GM12801 (cell line): ENCODE measurements at regions not wholly inside any gene's neighbourhood (a gene's known extent, or its start where the extent isn't known, plus 50 kb on each side); places are given as distances from the start of the nearest gene placed in this dataset.

Source experiments
- TF ChIP-seq, protein P1 (sequence below): IDR thresholded peaks from one replicate; pipeline ENCODE4 v1.5.1; 2011; ENCODE audit warnings: control low read depth; ENCODE audit not compliant: insufficient read length; ENCODE audit errors: extremely low read depth

DNA sequence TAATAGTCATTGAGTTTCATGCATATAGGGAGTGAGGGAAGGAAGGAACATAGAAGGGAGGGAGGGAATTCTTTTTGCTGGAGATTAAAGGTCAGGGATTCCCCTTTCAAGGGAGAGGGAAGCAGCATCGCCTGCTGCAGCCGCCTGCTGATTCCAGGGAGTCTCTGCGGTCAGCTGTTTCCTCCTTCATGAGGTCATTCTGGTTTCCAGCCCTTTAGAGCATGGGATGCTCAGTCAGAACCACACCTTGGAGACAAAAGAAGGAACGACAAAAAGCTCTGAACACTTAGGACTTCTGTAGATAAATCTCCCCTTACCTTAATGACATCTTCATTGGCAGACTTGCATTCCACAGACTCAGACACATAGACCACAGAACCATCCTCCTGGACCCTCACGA lies 923.0 kb upstream of the TMEM132C start:
- TF ChIP-seq, protein P1, sequence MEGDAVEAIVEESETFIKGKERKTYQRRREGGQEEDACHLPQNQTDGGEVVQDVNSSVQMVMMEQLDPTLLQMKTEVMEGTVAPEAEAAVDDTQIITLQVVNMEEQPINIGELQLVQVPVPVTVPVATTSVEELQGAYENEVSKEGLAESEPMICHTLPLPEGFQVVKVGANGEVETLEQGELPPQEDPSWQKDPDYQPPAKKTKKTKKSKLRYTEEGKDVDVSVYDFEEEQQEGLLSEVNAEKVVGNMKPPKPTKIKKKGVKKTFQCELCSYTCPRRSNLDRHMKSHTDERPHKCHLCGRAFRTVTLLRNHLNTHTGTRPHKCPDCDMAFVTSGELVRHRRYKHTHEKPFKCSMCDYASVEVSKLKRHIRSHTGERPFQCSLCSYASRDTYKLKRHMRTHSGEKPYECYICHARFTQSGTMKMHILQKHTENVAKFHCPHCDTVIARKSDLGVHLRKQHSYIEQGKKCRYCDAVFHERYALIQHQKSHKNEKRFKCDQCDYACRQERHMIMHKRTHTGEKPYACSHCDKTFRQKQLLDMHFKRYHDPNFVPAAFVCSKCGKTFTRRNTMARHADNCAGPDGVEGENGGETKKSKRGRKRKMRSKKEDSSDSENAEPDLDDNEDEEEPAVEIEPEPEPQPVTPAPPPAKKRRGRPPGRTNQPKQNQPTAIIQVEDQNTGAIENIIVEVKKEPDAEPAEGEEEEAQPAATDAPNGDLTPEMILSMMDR: no peak

DNA sequence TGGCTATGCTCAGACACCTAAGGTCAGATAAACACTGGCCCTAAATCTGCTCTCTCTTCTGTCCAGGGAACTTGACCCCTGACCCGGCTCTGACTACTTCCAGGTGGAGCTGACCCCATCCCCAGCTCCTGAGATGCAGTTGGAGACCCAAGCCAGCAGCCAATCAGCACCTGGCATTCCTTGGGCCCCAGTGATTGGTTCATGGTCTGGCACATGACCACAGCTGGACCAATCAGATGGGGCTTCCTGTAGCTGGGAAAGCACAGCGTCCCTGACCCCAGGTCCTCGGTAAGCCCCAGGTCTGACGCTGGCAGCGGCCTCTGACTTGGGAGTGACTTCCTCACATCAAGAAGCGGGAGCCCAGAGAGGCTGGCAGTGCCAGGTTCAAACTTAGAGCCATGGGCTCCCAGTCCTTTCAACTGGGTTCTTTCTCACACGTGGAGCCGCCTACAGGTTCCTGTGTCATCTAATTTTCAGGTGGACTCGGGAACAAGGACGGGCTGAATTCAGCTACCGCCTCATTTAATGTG lies 915.4 kb upstream of the TMEM132C start:
- TF ChIP-seq, protein P1: no peak

DNA sequence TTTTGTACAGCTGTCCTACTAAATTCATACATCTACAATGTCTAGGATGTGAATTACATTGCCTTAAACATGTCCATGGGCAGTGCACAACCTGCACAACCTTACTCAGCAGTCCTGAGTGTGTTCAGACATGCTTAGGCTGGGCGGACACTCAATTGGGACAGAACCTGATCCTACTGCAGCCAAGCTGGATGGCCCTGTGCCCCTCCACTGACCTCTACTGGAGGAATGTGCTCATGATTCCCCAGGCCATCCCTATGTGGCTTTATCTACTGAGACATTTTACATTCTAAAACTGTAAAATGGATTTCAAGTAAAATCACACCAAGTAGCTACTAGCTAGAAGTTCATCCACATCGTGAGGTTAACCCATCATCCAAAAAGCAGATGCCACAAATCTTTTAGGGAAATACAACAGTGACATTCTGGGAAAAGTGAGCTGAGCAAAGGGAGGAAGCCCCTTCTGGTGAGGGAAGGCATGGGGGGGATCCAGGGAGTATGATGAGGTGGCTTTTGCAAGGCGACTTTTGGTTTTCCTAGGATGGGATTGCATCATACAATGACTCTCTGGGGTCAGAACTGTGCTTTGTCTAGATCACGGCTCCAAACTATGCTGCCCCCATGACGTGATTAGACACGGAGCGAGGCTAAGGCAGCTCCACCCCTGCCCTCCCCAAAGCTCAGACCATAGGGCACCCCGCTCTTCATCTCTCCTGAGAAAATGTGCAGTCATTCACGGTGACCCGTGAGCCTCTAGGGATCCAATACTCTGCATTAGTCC lies 911.7 kb upstream of the TMEM132C start:
- TF ChIP-seq, protein P1: no peak

DNA sequence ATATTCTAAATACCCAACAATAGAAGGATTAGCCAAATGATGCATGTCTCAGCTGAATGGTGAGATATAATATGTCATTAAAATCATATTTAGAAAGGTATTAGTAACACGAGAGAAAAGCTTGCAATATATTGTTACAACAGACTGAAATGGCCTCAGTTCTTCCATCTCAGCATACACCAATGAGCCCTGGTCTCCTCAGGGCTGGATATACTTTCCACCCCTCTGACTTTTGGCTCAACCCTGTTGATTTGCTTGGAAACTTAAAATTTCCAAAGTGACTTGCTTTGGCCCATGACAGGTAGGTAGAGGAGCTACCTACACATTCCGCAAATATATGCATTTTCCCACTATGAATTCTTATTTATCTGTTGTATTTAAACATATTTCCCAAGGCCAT lies 908.1 kb upstream of the TMEM132C start:
- TF ChIP-seq, protein P1: no peak

DNA sequence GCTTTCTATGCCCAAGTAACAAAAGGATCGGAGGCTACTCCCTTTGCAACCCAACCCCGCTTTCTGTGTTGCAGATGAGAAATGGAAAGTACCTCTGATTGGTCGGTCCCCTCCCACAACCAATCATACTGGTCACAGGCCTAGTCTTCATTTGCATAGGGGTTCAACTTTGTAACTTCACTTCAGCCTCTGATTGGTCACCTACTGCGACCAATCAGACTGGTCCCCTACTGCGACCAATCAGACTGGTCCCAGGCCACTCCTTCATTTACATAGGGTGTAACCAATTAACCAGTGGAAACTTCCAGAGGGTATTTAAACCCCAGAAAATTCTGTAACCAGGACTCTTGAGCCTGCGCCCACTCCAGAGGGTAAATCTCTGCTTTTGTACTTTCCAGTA lies 906.4 kb upstream of the TMEM132C start:
- TF ChIP-seq, protein P1: no peak

DNA sequence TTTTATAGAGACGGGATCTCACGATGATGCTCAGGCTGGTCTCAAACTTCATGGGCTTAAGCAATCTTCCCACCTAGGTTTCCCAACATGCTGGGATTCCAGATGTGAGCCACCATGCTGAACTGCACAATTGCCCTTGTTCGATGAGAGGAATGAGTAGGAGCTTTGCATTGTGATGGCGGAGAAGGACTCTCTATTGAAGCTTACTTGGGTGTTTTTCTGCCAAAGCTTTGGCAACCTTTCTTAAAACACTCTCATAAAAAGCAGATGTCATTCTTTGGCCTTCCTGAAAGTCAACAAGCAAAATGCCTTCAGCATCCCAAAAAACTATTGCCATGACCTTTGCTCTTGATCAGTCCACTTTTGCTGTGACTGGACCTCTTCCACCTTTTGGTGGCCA lies 904.8 kb upstream of the TMEM132C start:
- TF ChIP-seq, protein P1: no peak

DNA sequence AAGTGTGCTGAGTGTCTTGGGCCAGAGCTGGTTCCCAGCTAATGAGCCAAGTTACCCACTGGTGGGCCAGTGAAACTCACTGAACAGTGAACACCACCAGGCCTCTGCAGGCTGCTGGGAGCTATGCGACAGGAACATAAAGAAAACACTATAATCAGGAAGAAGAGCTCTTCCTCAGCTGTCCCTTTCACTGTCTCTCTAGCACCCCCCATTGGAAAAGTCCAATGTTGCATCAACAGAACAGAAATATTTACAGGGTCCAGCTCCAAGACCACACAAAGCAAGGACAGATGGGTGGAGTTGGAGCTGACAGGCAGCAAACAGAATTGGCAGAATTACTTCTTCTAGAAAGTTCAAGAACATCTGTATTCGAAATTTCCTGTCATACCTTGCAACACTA lies 903.6 kb upstream of the TMEM132C start:
- TF ChIP-seq, protein P1: no peak
